Frontal cortex (tissue), 3 donors: ENCODE measurements at regions not wholly inside any gene's neighbourhood (a gene's known extent, or its start where the extent isn't known, plus 50 kb on each side); places are given as distances from the start of the nearest gene placed in this dataset.

Experiments used
- DNase-seq, 2 donors: peaks; one replicate each; pipeline ENCODE4 v3.0.0; 2012; ENCODE audit warnings: low spot score in 2 of 2
- FAIRE-seq: peaks from 2 replicates; lab custom pipeline; 2012; peaks lifted over from hg19 to GRCh38; lab: Jason Lieb, UNC
- donor health status: control.
- donor health status: control.
- donor health status: control.

DNA sequence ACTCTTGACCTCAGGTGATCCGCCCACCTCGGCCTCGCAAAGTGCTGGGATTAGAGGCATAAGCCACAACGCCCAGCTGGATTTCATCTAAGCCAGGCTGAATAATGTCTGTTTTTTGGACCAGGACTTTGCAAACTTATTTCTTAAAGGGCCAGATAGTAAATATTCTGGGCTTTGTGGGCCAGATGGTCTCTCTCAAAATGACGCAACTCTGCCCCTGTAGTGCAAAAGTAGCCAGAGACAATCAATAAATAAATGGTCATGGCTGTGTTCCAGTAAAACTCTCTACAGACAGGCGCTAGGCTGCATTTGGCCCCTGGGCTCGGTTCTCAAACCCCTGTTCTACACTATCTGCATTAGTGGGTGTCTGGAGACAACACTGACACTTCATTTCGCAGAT lies 121.9 kb upstream of the CDH13 start:
- DNase-seq (no peak), FAIRE-seq (no peak)

DNA sequence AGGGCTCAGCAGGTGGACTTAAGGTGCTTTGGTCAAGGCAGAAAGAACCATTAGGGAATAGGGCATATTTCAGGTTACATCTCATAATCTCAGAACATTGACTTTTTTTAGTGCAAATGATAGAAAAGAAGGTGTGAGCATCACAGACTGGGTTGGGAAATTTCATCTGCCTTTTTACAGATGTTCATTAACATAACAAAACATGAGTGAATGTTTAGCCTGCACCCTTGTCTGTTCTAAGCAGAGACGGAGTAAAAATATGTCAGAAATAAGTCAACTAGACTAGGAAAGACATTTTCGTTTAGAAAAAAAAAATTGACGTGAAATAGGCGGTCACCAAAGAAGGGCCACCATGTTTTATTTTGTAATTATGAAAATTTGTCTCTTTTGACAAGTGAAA lies 127.5 kb upstream of the CDH13 start:
- no peak for FAIRE-seq
- no peak for DNase-seq

DNA sequence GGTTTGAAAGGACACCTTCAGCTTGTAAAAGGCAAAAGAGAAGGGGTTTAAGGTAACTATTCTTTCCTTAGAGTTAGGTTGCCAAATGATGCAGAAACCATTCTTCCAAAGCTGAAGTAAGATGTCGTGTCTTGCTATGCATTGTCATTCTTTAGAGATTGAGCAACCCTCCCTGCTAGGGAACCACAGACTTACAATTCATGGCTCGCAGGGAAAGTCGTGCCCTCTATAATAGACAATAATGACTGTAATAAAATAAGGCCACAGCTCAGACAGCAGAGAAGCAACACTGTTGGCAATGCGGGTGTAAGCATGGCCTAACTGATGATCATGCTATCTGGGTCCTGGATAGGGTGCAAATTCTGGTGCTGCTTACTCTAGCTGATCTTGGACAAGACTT lies 129.6 kb upstream of the CDH13 start:
- no peak for FAIRE-seq

DNA sequence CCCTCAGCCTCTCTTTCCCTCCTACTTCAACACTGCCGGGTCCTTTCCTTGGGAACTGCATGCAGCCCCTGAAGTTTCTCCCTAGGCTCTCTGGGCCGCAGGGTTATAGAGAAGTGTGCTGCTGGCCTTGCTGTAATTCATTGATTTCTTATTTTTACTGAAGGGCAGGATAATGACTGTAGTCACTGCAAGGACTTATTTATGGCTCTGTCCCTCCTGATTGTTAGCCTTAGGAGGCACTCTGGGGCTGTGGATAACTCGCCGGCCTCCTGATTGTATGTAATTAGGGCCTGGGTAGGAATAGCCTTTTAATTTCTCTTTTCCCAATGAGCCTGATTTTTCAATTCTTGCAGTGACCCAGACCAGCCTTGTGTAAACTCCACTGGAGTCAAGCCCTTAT lies 138.3 kb upstream of the CDH13 start:
- DNase-seq (no peak), FAIRE-seq (no peak)

More for the DNA sequence above, 129.6 kb upstream of the CDH13 start:
- no peak for DNase-seq

DNA sequence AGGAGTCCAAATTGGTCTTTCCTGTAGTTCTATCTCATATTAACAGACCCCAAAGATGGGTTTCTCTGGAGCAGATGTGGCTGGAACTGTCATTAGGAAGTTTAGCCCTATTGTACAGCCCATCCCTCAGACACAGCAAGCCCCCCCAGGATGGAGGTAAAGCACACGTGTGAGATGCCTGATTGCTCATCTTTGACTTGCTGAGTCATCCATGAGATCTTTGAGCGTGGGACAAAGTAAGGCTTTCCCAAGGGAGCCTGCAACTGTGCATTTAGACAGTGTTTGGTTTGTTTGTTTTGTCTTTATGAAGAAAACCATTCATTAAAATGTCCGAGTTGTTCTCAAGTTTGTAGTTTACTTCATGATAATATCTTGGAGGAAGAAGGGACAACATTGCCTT lies 145.3 kb upstream of the CDH13 start:
- no peak for DNase-seq
- no peak for FAIRE-seq

DNA sequence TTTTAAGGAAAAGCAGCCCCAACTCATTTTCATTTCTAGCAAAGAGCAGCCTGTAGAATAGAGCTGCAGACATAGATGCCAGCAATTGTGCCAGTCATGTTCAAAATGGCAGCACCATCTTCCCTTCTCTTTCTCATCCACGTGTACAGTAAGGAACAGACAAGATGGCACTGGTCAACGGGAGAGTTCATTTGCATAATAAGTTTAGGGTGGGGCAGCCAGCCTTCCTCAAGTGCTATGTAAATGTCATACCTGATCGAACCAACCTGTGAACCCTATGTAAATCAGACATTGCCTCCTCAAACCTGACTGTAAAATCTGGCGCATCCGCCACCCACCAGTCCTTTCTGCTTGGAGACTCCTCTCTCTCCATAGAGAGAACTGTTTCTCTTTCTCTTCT lies 150.0 kb upstream of the CDH13 start:
- FAIRE-seq = no peak
- DNase-seq = no peak

DNA sequence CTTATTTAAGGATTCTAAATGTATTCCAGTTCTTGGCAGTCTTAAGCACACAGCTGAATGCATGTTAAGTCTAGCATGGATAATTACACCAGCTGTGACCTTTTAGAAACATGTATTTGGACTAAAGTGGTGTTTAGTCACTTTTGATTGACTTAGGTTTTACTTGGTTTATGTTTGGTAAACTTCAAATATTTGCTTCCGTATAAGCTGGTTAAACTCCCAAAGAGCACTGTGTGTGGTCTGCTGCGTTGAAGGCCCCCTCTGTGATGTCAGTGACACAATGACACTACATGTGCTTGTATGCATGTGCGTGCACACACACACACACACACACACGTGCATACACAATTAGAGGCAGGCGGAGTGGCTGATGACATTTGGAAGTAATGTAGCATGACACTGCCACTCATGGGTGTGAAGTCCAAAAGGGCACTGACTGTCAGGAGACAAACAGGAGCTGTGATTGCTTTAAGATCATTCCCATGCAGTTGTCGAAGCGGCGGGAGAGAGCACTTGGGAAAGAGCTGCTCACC lies 156.1 kb upstream of the CDH13 start:
- FAIRE-seq (no peak), DNase-seq (no peak)

DNA sequence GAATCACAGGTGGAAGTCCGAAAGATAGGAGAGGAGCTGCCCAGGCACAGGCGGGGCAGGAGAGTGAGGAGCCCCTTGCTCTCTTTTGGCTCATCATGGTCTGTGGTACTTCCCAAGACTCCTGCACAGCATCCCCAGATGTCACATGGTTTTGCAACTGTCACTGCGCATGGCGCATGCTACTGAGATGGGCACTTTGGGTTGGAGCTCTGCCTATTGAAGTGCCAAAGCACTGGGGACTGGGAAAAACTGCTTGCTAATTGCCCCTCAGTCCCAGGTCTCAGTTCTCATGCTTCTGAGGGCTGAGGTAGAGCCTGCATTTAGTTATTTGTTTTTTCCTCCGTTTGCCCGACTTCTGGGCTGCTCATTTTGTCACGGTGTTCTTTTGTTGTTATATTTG lies 156.8 kb upstream of the CDH13 start:
- DNase-seq = no peak

DNA sequence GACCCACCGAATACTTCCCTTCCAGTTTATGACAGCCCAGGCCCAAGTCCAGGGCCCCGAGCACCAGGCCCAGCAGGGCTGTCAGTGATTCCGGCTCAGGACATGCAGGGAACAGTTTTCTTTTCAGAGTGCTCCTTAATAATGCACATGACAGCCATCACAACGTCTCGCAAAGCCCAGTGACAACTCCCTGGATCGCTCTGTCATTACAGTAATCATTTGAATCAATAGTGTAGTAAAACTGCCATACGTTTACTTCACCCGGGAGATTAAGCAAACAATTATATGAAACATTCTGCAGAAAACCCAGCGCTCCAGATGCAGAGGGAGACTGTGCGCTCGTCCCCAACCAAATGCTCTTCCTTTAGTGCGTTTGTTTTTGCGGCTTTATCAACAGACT lies 162.6 kb upstream of the CDH13 start:
- no peak for FAIRE-seq
- DNase-seq = no peak

More for the DNA sequence above, 156.8 kb upstream of the CDH13 start:
- FAIRE-seq = no peak

DNA sequence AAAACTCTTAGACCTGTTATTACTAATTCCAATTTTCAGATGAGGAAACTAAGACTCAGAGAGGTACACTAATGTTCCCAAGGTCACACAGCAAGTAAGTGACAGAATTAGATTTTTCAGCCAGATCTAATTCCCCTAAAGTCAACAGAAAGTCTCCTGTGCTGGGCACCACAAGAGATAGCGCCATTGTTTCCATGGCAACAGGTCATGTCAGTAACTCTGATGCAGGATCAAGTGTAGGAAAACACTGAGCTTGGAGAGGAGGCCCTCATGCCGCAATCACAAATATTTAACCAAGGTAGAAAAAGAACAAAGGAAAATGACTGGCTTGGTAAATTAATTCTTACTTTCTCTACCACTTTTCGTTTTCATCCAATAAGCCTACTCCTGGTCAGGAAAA lies 166.0 kb upstream of the CDH13 start:
- FAIRE-seq (no peak), DNase-seq (no peak)

DNA sequence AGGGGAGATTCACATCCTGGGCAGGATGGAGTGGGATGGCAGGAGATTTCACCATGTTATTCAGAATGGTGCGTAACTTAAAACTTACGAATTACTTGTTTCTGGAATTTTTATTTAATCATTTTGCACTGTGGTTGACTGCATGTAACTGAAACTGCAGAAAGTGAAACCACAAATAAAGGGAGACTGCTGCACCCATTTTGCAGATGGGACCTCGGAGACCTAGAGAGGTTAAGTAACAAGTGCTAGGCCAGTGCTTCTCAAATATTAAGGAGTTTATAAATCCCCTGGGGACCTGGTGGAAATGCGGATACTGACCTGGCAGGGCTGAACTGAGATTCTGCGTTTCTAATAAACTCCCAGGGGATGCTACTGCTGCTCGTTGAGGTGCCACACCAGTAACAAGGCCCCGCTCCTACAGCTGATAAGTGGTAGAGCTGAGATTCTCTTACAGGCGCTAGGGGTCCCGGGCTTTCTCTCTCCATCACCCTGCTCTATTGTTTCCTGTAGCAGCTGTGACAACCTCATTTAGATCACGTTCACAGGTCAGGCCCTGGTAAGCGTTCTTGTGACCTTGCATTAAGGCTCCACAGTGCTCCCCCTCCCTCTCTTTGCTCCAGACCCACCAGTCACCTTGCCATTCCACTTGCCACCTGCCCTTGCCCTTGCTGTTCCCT lies 167.1 kb upstream of the CDH13 start:
- DNase-seq (no peak), FAIRE-seq (no peak)

DNA sequence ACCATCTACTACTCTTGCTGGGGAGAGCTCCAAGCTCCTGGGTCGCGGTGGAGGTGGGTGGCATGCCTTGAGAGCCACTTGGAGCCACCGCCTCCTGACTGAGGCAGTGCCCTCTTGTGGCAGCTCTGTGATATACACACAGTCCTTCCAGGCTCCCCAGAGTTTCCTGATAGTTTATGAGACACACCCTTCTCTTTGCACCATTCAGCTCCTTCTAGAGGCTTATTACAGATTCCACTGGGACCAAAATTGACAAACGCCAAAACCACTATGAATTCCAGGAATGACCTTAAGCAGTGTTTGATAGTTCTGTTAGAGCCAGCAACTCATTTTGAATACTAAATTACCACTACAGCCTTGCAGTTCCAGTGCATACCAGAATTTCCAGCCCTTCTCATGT lies 170.1 kb upstream of the CDH13 start:
- no peak for FAIRE-seq

DNA sequence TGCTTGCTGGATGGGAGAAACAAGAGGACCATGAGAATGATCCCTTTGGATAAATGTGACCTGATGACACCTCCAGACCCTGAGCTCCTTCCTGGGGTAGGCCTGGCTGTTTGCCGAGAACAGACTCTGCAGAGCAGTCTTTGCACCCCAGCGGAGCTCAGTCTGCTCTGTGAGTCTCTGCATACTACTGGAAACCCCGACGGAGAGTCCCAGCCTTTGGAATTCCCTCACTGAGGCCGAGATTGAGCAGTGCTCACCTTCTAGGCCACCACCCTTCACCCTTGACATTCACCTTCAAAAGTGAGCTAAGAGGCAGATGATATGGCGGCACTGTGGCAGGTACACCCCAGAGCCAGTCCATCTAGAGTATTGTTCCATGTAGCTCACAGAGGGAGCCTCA lies 172.2 kb upstream of the CDH13 start:
- FAIRE-seq (no peak), DNase-seq (no peak)

More for the DNA sequence above, 170.1 kb upstream of the CDH13 start:
- DNase-seq = peak; percentile 10 to 39

DNA sequence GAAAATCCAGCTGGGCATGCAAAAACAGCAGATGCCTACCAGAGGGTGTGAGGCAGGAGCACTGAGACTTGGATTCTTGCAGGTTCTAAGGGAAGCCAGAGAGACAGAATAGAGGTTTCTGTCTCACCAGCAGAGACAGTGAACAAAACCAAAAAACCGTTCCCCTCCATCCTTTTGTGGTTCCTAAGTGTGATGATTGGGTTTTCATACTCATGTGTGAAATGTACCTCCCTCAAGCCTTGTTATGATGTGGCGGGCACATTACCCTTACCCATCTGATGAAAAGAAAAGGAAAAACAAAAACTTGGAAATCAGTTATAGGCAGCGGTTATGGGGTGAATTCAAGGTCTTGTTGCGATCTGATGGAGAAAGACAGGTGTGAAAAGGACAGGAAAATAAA lies 172.6 kb upstream of the CDH13 start:
- no peak for FAIRE-seq

DNA sequence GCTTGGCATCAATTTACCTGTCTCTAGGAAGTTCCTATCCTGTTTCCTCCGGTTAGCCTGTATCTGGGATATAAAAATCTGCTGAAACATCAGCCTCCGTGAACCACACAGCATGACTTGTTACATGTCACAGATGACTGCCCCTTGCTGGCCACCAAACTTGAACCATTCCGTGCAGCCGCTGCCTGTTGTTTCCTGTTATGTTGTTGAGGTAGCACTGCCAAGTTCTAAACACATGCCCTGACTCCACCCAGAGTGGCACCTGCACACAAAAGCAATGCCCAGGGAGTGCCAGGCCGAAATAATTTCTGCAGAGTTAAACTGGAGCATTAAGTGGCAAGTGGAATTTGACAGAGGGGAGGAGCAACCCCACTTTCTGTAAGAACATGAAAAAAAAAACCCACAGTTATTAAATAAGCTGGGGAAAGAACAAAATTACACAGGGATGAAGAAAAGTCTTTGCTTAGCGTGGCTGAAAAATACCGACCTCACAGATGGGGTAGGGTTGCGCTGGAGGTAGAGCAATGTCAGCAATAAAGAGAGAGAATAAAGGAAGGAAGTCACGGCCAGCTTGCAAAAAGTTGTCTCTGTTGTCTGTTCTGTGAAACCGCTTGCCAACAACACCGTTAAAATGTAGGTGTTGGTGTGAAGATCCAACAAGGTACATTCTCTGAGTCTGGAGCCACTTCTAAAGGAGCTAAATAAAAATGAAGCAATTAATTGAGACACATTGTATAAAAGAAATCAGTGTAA lies 174.6 kb upstream of the CDH13 start:
- no peak for FAIRE-seq
- no peak for DNase-seq

More for the DNA sequence above, 172.6 kb upstream of the CDH13 start:
- no peak for DNase-seq

DNA sequence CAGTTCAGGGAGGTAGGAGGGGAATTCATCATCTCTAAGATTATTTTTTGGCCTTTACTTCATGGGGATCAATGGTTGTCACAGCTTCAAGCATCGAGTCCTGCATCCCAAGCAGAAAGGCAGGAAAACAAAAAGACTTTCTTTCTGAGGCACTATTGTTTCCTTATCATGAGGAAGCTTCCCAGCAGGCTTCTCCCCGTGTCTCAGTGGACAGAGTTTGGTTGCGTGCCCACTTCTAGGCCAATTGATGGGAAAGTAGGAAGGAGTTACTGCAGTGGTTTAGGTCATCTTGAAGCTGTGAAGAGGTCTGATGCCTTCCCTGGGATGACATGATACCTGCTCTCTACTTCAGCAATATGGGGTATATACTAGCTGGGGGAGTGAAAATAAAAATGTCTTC lies 175.3 kb upstream of the CDH13 start:
- FAIRE-seq (no peak), DNase-seq (no peak)

DNA sequence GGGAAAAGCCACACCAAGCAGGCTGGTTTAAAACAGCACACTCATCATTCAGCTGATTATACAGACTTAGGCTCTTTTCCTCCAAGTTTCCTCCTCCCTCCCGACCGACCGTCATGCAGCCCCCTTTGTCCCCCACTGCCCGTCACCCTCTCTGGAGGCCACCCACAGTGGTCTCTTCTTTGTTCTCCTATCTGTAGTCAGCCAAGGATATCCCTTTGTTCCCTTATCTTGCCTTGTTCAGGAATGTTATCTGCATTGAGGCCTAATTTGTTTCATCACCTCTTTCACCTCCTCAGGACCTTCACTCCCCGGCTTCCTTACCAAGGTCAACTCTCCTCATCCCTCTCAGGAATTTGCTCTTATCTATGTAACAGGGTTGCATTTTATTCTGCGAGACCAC lies 186.4 kb upstream of the CDH13 start:
- FAIRE-seq (no peak), DNase-seq (no peak)

DNA sequence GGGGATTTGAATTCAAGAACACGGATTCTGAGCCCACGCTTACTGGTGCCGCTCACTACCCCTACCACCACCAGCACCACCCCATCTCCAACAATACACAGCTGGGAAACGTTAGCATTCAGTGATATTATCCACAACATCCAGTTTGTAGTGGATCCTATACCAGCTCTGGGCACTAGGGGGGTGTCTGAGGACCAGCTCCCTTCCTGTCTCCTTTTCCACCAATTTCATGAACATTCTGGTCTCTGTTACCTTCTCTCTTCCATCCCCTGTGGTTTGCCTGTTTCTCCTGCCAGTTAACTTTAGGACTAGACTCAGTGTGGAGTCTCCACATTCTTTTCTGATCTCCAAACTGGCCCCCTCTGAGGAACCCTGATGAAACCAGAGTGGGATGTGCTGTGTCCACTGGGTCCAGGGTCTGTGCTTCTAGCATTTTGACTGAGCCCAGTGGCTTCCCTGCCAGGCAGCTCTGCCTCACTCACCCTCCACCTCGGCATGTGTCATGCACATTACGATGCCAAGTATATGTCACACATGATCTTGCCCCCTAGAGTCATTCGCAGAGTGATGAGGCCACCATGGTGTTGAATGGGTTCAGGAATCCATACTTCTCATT lies 187.0 kb upstream of the CDH13 start:
- no peak for FAIRE-seq
- peak in 1 of 2 donors; percentile 9 for DNase-seq

DNA sequence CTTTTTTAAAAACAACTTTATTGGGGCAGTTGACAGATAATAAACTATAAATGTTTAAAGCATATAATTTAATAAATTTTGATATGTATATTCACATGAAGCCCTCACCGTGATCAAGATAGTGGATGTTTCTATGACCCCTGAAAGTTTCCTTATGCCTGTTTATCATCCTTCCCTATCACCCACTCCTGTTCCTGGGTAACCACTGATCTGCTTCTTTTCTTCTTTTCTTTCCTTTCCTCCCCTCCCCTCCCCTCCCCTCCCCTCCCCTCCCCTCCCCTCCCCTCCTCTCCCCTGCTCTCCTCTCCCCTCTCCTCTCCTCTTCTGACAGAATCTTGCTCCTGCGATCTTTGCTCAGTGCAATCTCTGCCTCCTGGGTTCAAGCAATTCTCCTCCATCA lies 193.7 kb upstream of the CDH13 start:
- DNase-seq = no peak
- FAIRE-seq = no peak

DNA sequence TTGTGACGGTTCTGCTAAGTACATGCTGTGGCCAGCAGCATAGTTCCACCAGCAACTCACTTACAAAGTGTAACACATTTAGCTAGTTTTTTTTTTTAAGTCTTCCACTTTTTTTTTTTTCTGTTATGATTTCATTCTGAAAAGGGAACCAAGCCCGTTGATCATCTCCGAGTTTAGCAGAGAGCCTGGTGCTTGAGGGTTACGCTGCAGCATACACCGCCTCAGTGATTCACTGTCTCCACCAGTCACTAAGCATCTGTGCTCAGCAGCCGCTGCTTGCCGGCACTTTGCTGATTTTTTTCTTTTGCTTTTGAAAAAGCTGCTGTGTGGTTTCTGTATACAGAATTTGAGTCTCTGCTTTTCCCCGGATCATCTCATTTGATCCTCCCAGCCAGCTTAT lies 194.5 kb upstream of the CDH13 start:
- peak in 1 of 2 donors; percentile 17 for DNase-seq

DNA sequence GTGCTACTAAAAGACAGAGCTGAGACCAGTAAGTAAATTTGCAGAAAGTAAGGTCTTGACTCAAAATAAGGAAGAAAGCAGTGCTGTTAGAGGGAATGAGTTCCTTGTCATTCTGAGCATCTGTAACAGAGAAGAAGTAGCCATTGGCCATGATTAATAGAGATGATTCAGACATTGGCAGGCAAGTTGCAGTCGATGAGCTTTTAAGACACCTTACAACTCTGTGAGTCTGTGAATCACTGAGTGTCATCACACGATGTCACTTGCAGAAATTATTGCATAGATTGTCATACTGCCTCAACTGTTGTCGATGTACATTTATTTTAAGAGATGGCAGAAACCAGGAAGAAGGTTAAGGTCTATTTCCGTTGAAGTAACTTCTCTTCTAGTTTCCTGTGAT lies 201.1 kb upstream of the CDH13 start:
- no peak for FAIRE-seq

More for the DNA sequence above, 194.5 kb upstream of the CDH13 start:
- no peak for FAIRE-seq

More for the DNA sequence above, 201.1 kb upstream of the CDH13 start:
- no peak for DNase-seq
